ENCODE measurements at regions not wholly inside any gene's neighbourhood (a gene's known extent, or its start where the extent isn't known, plus 50 kb on each side); places are given as distances from the start of the nearest gene placed in this dataset.

GRCh38 chr16:64823481-64824075, 298.3 kb downstream of the CDH11 start:
- no peak for DNase-seq

- no peak for DNase-seq
These were observed 311.8 kb downstream of the CDH11 start for GRCh38 chr16:64809876-64810629.

DNA sequence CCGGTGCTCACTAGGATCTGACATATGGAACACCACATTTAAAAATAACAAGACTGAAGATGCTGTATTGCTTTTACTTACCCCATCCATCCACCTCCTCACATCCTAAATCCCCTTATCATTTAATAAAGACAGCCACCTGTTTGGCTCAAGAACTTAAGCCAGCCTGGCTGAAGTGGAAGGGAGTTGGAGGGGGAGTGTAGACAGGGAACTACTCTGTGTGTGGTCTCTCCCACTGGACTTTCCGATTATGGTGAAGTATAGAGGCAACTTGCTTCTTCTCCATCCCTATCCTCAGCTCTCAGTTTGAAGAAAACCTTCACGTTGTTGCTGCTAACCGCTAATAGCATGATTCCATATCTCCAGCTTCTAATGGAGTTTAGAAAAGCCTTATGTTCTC, 313.4 kb downstream of the CDH11 start:
- DNase-seq = no peak

DNA sequence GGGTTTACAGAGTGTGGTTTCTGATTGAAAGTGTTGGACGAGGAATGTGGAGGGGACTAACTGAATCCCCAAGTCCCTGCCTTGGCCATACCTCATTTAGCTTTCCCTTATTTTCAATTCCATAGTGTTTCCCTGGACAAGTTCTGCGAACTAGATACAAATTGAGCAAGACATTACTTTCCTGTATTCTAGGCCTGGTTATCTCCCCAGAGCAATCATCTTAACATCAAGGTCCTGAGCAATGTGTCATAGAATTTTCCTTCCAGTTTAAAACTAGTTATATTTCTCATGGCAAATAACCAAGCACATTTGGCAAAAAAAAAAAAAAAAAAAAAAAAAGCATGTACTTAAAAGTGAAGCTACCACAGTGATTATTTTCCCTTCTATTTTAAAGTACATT, 330.1 kb downstream of the CDH11 start:
- no peak for DNase-seq

GRCh38 chr16:64784635-64785034, 337.2 kb downstream of the CDH11 start:
- no peak for DNase-seq

DNA sequence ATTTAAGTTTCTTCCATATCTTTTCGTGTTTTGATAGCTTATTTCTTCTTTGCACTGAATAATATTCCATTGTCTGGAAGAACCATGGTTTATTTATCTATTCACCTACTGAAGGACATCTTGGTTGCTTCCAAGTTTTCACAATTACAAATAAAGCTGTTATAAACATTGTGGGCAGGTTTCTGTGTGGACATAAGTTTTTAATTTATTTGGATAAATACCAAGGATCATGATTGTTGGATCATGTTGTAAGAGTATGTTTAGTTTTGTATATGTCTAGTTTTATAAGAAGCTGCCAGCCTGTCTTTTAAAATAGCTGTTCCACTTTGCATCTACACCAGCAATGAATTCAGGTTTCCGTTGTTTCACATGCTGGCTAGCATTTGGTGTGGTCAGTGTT, 339.4 kb downstream of the CDH11 start:
- no peak for DNase-seq

DNA sequence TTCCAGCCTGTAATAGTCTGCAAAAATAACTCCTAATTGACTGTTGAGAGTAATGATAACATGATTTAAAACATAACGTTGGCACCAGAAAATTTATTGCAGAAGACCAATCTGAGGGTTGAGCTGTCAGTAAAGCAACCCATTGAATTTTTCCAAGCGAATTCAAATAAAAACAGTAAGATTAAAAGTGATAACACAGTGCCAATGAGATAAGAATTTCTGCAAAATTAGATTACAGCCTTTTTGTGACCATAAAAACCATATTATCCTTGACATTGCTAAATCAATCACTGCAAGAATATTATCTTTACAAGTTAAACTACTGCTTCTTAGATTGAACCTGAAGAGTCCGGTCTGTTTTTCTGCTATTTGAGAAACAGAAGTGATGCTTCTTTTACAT, 341.4 kb downstream of the CDH11 start:
- no peak for DNase-seq

- DNase-seq = no peak
These were observed 343.1 kb downstream of the CDH11 start for GRCh38 chr16:64778777-64779176.

DNA sequence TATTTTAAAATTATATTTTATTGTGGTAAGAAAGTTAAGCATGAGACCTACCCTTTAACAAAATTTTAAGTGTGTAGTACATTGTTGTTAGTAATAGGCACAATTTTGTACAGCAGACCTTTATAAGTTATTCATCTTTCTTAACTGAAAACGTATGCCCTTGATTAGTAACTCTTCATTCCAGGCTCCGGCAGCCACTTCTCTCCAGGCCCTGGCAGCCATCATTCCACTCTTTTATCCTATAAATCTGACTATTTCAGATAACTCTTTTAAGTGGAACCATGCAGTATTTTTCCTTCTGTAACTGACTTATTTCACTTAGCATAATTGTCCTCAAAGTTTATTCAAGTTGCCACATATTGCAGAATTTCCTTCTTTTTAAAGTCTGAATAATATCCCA, 348.2 kb downstream of the CDH11 start:
- no peak for DNase-seq

GRCh38 chr16:64773184-64773583, 348.7 kb downstream of the CDH11 start:
- DNase-seq = no peak

DNA sequence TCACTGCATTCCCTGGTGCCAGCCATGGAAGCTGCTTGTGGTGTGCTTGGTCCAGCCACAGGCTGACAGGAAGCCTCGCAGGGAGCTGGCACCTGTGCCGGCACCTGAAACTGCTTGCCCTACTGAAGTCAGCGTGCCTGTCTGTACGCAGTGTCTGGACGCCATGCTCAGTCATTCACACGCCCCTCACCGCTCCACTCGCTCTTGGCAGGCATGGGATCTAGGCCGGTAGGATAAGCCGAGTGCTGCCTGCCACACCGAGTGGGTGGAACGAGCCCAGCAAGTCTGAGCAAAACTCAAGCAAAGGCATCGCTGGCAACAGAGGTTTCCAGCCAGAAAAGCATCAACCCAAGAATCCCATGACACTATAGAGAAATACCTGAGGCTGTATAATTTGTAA, 350.6 kb downstream of the CDH11 start:
- DNase-seq = no peak

GRCh38 chr16:64762211-64762610, 359.7 kb downstream of the CDH11 start:
- no peak for DNase-seq

DNA sequence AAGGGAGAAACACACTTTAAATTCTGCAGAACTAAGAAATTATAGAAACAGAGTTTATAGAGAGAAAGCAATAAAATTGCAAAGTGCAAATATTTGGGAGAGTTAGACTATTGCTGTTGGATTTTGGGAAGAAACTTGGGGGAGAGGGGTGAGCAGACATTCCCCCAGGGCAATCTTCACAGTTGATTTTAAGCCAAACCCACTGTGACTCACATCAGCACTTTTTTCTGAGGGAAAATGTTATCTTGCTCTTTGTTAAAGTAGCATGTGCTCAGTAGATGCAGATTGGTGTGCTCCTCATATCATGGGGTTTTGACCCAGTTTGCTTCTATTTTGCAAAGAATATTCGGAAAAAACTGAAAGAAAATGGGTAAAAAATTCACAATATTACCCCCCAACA, 367.6 kb downstream of the CDH11 start:
- no peak for DNase-seq

- DNase-seq = no peak
These were observed 370.0 kb downstream of the CDH11 start for GRCh38 chr16:64751906-64752305.

GRCh38 chr16:64749346-64749745, 372.5 kb downstream of the CDH11 start:
- no peak for DNase-seq

DNA sequence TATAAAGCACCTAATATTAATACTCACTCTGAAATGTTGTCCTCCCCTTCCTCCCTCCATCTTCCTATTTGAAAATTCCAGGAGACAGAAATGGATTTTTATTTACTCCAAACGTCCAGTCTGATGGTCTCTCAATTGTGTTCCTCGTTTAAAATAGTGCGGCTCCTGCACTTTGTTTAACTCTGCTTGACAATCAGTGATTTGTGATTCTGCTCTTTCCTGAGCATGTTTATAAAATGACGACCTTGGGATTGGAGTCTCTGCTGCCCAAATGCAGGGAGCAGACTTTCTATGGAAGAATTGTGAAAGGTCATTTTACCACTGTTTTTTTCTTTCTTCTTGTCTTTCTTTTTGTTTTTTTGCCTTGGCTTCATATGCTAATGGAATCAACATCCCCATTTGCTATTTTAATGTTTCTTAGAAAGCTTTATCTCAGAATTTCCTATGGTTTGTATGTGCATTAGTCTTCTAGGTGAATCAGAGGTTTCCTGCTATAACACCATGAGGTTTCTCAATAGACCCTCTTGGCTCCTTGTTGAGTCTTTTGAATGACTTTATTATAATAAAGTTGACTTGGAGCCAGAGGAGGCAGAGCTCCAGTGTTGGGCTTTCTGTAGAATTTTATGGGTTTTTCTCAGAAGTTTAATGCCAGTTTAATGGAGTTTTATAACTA, 376.5 kb downstream of the CDH11 start:
- no peak for DNase-seq

GRCh38 chr16:64742455-64743223, 379.2 kb downstream of the CDH11 start:
- no peak for DNase-seq

DNA sequence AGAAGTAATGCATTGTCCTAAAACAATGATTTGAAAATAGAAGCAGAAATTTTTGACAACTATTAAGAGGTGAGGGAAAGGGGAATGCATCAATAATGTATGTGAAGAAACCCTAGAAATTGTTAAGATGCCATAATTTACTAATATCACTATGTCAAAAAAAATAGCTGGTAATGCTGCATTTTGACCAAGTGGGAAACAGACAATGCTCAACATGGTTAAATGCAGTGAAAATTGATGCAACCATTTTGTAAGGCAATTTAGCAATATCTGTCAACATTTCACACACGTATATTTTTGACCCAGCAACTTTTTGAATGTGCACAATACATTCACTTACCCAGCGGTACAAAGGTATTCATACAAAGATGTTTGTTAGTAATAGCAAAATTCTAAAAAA, 381.6 kb downstream of the CDH11 start:
- DNase-seq = no peak

DNA sequence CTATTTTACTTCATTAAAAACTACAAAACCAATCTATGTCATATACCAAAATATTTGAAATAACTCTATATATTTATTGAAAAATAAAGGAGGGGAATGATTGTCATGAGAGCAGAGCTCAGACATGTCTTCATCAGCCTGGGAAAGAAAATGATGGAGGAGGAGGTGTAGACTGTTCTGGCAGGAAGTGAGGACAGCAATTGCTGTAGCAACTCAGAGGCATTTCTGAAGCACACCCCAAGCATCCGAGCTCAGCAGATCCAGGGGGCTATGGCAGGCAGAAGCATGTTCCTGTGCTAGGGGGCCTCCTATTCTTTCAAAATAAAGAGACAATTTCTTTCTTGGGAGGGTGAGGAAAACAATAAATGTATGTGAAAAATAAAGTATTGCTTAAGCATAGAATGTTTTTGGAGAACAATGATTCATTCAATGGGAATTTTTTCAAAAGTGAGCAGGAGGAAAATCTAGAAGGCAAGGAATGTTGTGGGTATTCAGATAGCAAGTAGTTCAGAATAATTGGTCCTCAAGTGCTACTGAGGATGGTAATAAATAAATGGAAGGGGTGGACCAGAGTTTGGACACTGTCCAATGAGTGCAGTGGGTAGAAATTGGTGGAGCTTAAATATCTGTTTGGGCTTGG, 383.4 kb downstream of the CDH11 start:
- DNase-seq = no peak

DNA sequence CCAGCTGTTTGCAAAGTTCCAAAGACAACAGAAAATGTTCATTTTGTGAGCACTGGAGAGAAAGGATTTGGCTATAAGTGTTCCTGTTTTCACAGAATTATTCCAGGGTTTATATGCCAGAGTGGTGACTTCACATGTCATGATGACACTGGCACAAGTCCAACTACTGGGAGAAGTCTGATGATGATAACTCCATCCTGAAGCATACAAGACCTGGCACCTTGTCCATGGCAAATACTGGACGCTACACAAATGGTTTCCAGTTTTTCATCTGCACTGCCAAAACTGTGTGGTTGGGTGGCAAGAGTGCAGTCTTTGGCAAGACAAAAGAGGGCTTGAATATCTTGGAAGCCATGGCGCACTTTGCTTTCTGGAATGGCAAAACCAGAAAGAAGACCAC, 385.0 kb downstream of the CDH11 start:
- no peak for DNase-seq

- DNase-seq = no peak
These were observed 390.0 kb downstream of the CDH11 start for GRCh38 chr16:64731891-64732290.

GRCh38 chr16:64730261-64730660, 391.6 kb downstream of the CDH11 start:
- no peak for DNase-seq

DNA sequence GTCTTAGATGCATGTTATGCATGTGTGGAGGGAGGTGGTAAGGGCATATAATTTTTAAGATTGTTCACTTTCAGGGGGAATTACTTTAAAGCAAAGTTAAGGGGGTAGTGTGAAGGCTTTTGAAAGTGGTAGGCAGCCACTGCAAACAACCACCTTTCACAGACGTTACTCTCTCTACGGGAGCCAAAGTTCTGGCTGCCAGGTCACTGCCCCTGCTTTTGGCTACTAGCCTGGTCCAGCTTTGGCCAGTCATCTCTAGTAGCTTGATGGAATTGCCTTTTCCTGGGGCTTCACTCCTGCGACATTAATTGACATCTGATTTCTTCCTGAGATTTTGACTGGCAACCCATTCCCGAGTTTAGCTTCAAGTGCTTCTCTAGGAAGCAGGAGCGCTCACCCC, 397.5 kb downstream of the CDH11 start:
- DNase-seq = no peak

All from 8988T (cell line).